ENCODE measurements at regions not wholly inside any gene's neighbourhood (a gene's known extent, or its start where the extent isn't known, plus 50 kb on each side); places are given as distances from the start of the nearest gene placed in this dataset.
"Not testable (repeated sequence)": the region's sequence is repeated elsewhere in the genome, so short reads cannot be mapped to it uniquely, and the experiment has no call there.

DNA sequence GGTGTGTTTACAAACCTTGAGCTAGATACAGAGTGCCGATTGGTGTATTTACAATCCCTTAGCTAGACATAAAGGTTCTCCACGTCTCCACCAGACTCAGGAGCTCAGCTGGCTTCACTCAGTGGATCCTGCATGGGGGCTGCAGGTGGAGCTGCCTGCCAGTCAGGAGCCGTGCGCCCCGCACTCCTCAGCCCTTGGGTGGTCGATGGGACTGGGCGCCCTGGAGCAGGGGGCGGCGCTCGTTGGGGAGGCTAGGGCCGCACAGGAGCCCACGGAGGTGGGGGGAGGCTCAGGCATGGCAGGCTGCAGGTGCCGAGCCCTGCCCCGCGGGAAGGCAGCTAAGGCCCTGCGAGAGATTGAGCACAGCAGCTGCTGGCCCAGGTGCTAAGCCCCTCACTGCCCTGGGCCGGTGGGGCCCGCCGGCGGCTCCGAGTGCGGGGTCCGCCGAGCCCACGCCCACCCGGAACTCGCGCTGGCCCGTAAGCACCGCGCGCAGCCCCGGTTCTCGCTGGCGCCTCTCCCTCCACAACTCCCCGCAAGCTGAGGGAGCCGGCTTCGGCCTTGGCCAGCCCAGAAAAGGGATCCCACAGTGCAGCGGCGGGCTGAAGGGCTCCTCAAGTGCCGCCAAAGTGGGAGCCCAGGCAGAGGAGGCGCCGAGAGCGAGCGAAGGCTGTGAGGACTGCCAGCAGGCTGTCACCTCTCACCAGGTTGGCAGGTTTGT is 285.5 kb upstream of the CNTN3 start:
- H3K27me3 ChIP-seq (ENCODE audit: control insufficient read depth in 2 of 2, insufficient read depth in 2 of 2, low read length in 2 of 2); H3K9me1 ChIP-seq (ENCODE audit: control insufficient read depth, insufficient read depth, low read length); H3K4me1 ChIP-seq (replicated peaks in 1 of 2; ENCODE audit: control insufficient read depth in 2 of 2, insufficient read depth in 2 of 2, low read length in 2 of 2); POLR2A ChIA-PET; in situ Hi-C loops (cut with MboI); H3K9me3 ChIP-seq (replicated peaks; ENCODE audit: control insufficient read depth, insufficient read depth, low read depth, low read length); H3K36me3 ChIP-seq (ENCODE audit: control insufficient read depth, insufficient read depth, low read length); H3K4me2 ChIP-seq (ENCODE audit: insufficient read depth, low read length); H3K4me3 ChIP-seq; CTCF ChIA-PET (ENCODE audit: low intra/inter-chr PET ratio); ATAC-seq; intact Hi-C loops (cut with micrococcal nuclease); H4K20me1 ChIP-seq (replicated peaks; ENCODE audit: control insufficient read depth, insufficient read depth, low read length); H2AFZ ChIP-seq (ENCODE audit: low read depth, low read length); H3K79me2 ChIP-seq (ENCODE audit: control insufficient read depth, insufficient read depth, low read length); H3K9ac ChIP-seq (ENCODE audit: insufficient read depth in 1 of 2, low read depth in 2 of 2, low read length in 2 of 2); FAIRE-seq; BruUV-seq (replicated peaks); H3K27ac ChIP-seq (ENCODE audit: extremely low read depth, low read depth, low read length); DNase-seq (ENCODE audit: extremely low read depth in 1 of 4, low spot score in 3 of 4): not testable (repeated sequence)
- WGBS (ENCODE audit: insufficient coverage, low coverage, missing lambda C conversion rate) = 0% methylated on average over 10 of the region's 45 CpGs

DNA sequence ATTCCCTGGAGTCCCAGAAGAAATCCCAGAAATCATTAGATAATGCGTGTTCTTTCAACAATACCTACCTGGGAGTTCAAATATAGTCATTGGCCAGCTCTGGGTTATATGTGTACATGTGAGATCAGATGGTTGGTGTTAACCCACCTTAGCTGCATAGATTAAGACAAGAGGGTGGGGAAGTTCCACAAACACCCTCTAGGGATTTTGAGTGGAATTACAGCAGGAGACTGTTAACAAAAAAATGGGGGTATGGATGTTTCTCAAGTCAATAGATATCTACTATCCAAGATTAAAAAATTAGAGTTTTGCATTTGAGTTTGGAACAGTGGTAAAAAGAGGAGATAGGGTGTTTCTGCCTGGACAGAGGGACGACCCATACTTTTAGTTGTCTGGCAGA is 282.5 kb upstream of the CNTN3 start:
- POLR2A ChIA-PET = no interaction called here
- CTCF ChIA-PET (ENCODE audit: low intra/inter-chr PET ratio) = no interaction called here
- peak in 1 of 4 experiments; percentile 3 for DNase-seq (ENCODE audit: extremely low read depth in 1 of 4, low spot score in 3 of 4)
- TF ChIP-seq NFIC (IDR thresholded peaks at IDR 0.05) (no peak), TEAD4 (IDR thresholded peaks at IDR 0.05; ENCODE audit: low read length) (no peak), TEAD4 (CRISPR knock-in tag; IDR thresholded peaks at IDR 0.05; ENCODE audit: borderline replicate concordance) (no peak)
- TF ChIP-seq, protein P1, sequence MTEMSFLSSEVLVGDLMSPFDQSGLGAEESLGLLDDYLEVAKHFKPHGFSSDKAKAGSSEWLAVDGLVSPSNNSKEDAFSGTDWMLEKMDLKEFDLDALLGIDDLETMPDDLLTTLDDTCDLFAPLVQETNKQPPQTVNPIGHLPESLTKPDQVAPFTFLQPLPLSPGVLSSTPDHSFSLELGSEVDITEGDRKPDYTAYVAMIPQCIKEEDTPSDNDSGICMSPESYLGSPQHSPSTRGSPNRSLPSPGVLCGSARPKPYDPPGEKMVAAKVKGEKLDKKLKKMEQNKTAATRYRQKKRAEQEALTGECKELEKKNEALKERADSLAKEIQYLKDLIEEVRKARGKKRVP (CRISPR knock-in tag; IDR thresholded peaks at IDR 0.05) = no peak
- TF ChIP-seq, protein P2, sequence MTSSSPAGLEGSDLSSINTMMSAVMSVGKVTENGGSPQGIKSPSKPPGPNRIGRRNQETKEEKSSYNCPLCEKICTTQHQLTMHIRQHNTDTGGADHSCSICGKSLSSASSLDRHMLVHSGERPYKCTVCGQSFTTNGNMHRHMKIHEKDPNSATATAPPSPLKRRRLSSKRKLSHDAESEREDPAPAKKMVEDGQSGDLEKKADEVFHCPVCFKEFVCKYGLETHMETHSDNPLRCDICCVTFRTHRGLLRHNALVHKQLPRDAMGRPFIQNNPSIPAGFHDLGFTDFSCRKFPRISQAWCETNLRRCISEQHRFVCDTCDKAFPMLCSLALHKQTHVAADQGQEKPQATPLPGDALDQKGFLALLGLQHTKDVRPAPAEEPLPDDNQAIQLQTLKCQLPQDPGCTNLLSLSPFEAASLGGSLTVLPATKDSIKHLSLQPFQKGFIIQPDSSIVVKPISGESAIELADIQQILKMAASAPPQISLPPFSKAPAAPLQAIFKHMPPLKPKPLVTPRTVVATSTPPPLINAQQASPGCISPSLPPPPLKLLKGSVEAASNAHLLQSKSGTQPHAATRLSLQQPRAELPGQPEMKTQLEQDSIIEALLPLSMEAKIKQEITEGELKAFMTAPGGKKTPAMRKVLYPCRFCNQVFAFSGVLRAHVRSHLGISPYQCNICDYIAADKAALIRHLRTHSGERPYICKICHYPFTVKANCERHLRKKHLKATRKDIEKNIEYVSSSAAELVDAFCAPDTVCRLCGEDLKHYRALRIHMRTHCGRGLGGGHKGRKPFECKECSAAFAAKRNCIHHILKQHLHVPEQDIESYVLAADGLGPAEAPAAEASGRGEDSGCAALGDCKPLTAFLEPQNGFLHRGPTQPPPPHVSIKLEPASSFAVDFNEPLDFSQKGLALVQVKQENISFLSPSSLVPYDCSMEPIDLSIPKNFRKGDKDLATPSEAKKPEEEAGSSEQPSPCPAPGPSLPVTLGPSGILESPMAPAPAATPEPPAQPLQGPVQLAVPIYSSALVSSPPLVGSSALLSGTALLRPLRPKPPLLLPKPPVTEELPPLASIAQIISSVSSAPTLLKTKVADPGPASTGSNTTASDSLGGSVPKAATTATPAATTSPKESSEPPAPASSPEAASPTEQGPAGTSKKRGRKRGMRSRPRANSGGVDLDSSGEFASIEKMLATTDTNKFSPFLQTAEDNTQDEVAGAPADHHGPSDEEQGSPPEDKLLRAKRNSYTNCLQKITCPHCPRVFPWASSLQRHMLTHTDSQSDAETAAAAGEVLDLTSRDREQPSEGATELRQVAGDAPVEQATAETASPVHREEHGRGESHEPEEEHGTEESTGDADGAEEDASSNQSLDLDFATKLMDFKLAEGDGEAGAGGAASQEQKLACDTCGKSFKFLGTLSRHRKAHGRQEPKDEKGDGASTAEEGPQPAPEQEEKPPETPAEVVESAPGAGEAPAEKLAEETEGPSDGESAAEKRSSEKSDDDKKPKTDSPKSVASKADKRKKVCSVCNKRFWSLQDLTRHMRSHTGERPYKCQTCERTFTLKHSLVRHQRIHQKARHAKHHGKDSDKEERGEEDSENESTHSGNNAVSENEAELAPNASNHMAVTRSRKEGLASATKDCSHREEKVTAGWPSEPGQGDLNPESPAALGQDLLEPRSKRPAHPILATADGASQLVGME (CRISPR knock-in tag; IDR thresholded peaks at IDR 0.05) = no peak

More for the DNA sequence above, 282.5 kb upstream of the CNTN3 start:
- Histone ChIP-seq H3K9ac (ENCODE audit: insufficient read depth in 1 of 2, low read depth in 2 of 2, low read length in 2 of 2) (no peak overlapping the region), H3K9me3 (replicated peaks; ENCODE audit: control insufficient read depth, insufficient read depth, low read depth, low read length) (no peaks in the 10 kb centered on the region), H3K4me2 (ENCODE audit: insufficient read depth, low read length) (no peak overlapping the region), H4K20me1 (replicated peaks; ENCODE audit: control insufficient read depth, insufficient read depth, low read length) (no peaks in the 10 kb centered on the region), H3K9me1 (ENCODE audit: control insufficient read depth, insufficient read depth, low read length) (no peaks in the 10 kb centered on the region), H2AFZ (ENCODE audit: low read depth, low read length) (no peak overlapping the region), H3K4me1 (replicated peaks in 1 of 2; ENCODE audit: control insufficient read depth in 2 of 2, insufficient read depth in 2 of 2, low read length in 2 of 2) (no peaks in the 10 kb centered on the region), H3K36me3 (ENCODE audit: control insufficient read depth, insufficient read depth, low read length) (no peaks in the 10 kb centered on the region), H3K79me2 (ENCODE audit: control insufficient read depth, insufficient read depth, low read length) (no peaks in the 10 kb centered on the region), H3K27ac (ENCODE audit: extremely low read depth, low read depth, low read length) (no peak overlapping the region), H3K4me3 (no peak overlapping the region), H3K27me3 (ENCODE audit: control insufficient read depth in 2 of 2, insufficient read depth in 2 of 2, low read length in 2 of 2) (no peaks in the 10 kb centered on the region)
- 6% methylated on average over 2 of the region's 2 CpGs for WGBS (ENCODE audit: insufficient coverage, low coverage, missing lambda C conversion rate)
- FAIRE-seq = no peak
- intact Hi-C loops (cut with micrococcal nuclease) = no loop called here
- ATAC-seq = no peak
- no TSS peak for BruUV-seq (replicated peaks)
- in situ Hi-C loops (cut with MboI) = no loop called here

Measured in K562 (cell line).